ENCODE measurements at regions not wholly inside any gene's neighbourhood (a gene's known extent, or its start where the extent isn't known, plus 50 kb on each side); places are given as distances from the start of the nearest gene placed in this dataset.
A peak's percentile ranks its signal among the peaks of the same experiment; 100 is the strongest.

GRCh38 chr12:74339211-74339610, 198.4 kb upstream of the ATXN7L3B start:
- CTCF ChIA-PET, result no interaction called here

GRCh38 chr12:74349925-74350324, 187.7 kb upstream of the ATXN7L3B start:
- no peaks in the 10 kb centered on the region for H3K9me3 ChIP-seq (ENCODE audit: control insufficient read depth, insufficient read depth, low read length)
- CTCF ChIA-PET, result no interaction called here
- H3K27ac ChIP-seq (ENCODE audit: low read depth, low read length), result no peak overlapping the region
- no peak for DNase-seq (ENCODE audit: low read depth, low spot score)
- no peak for TF ChIP-seq CTCF (IDR thresholded peaks at IDR 0.05; ENCODE audit: low read depth, low read length)
- H3K4me3 ChIP-seq (ENCODE audit: low read depth, low read length), result no peak overlapping the region
- POLR2A ChIA-PET, result no interaction called here
- H3K27me3 ChIP-seq (ENCODE audit: control insufficient read depth, insufficient read depth, low read length), result no peaks in the 10 kb centered on the region

More at GRCh38 chr12:74339211-74339610, 198.4 kb upstream of the ATXN7L3B start:
- TF ChIP-seq CTCF (IDR thresholded peaks at IDR 0.05; ENCODE audit: low read depth, low read length), result no peak
- no peak overlapping the region for H3K4me3 ChIP-seq (ENCODE audit: low read depth, low read length)
- no peaks in the 10 kb centered on the region for H3K9me3 ChIP-seq (ENCODE audit: control insufficient read depth, insufficient read depth, low read length)
- no peak overlapping the region for H3K27ac ChIP-seq (ENCODE audit: low read depth, low read length)
- DNase-seq (ENCODE audit: low read depth, low spot score), result no peak
- H3K27me3 ChIP-seq (ENCODE audit: control insufficient read depth, insufficient read depth, low read length), result no peaks in the 10 kb centered on the region
- POLR2A ChIA-PET, result no interaction called here

GRCh38 chr12:74365178-74365964, 172.3 kb upstream of the ATXN7L3B start:
- Histone ChIP-seq H3K9me3 (ENCODE audit: control insufficient read depth, insufficient read depth, low read length) (no peaks in the 10 kb centered on the region), H3K4me3 (ENCODE audit: low read depth, low read length) (no peak overlapping the region), H3K27me3 (ENCODE audit: control insufficient read depth, insufficient read depth, low read length) (no peaks in the 10 kb centered on the region), H3K27ac (ENCODE audit: low read depth, low read length) (no peak overlapping the region)
- peak; percentile 67 for TF ChIP-seq CTCF (IDR thresholded peaks at IDR 0.05; ENCODE audit: low read depth, low read length)
- POLR2A ChIA-PET, result no interaction called here
- CTCF ChIA-PET, result no interaction called here
- peak; percentile 11 for DNase-seq (ENCODE audit: low read depth, low spot score)

- Histone ChIP-seq H3K4me3 (ENCODE audit: low read depth, low read length) (no peak overlapping the region), H3K27me3 (ENCODE audit: control insufficient read depth, insufficient read depth, low read length) (no peaks in the 10 kb centered on the region), H3K27ac (ENCODE audit: low read depth, low read length) (no peak overlapping the region), H3K9me3 (ENCODE audit: control insufficient read depth, insufficient read depth, low read length) (no peaks in the 10 kb centered on the region)
- TF ChIP-seq CTCF (IDR thresholded peaks at IDR 0.05; ENCODE audit: low read depth, low read length), result no peak
- ChIA-PET CTCF (no interaction called here), POLR2A (no interaction called here)
- no peak for DNase-seq (ENCODE audit: low read depth, low spot score)
These were observed 166.9 kb upstream of the ATXN7L3B start for GRCh38 chr12:74370608-74371216.

GRCh38 chr12:74379114-74379513, 158.5 kb upstream of the ATXN7L3B start:
- no peak overlapping the region for H3K27ac ChIP-seq (ENCODE audit: low read depth, low read length)
- TF ChIP-seq CTCF (IDR thresholded peaks at IDR 0.05; ENCODE audit: low read depth, low read length), result no peak
- CTCF ChIA-PET, result no interaction called here
- H3K4me3 ChIP-seq (ENCODE audit: low read depth, low read length), result no peak overlapping the region
- DNase-seq (ENCODE audit: low read depth, low spot score), result no peak
- POLR2A ChIA-PET, result no interaction called here
- H3K27me3 ChIP-seq (ENCODE audit: control insufficient read depth, insufficient read depth, low read length), result no peaks in the 10 kb centered on the region
- no peaks in the 10 kb centered on the region for H3K9me3 ChIP-seq (ENCODE audit: control insufficient read depth, insufficient read depth, low read length)

All from AG04450 (cell line).